ENCODE measurements at regions not wholly inside any gene's neighbourhood (a gene's known extent, or its start where the extent isn't known, plus 50 kb on each side); places are given as distances from the start of the nearest gene placed in this dataset.
A peak's percentile ranks its signal among the peaks of the same experiment; 100 is the strongest.

DNA sequence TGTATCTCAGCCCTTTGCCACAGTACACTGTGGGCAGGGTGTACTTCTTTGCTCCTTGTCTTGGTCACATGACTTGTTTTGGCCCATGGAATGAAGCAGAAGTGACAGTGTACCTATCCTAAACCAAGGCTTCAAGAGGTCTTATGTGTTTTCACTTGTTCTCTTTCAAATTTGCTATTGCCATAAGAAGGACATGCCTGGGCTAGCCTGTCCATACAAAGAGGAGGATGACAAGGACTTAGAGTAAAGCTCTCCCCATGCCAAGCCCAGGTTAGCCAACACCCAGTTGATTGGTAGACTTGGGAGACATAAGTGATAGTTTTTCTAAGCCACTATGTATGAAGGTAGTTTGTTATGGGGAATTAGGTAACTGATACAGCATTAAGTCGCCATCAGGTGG lies 141.1 kb upstream of the MID1 start:
- H3K14ac ChIP-seq (replicated peaks; ENCODE audit: low read depth, low read length) = peak overlapping the region; percentile 92
- in situ Hi-C loops (cut with MboI; ENCODE audit: low sequenced_read_pairs) (no loop called here), dilution Hi-C loops (cut with HindIII; ENCODE audit: low sequenced_read_pairs, unreplicated experiment) (no loop called here), intact Hi-C loops (cut with micrococcal nuclease) (no loop called here)
- ATAC-seq (ENCODE audit: low read depth) = no peak
- no peak overlapping the region for H3K23ac ChIP-seq (ENCODE audit: low read depth, low read length)
- H3K36me3 ChIP-seq (ENCODE audit: control insufficient read depth, insufficient read depth, low read length) = no peaks in the 10 kb centered on the region
- peak overlapping the region; percentile 62 for H3K18ac ChIP-seq (ENCODE audit: low read depth, low read length)
- H2BK15ac ChIP-seq (ENCODE audit: low read depth, low read length) = no peak overlapping the region
- H3K4ac ChIP-seq (ENCODE audit: low read depth, low read length) = peak overlapping the region; percentile 76
- no peak overlapping the region for H2AK5ac ChIP-seq (ENCODE audit: low read depth, low read length)
- no peak overlapping the region for H3K9ac ChIP-seq (ENCODE audit: low read depth, low read length)
- no peaks in the 10 kb centered on the region for H3K9me1 ChIP-seq (ENCODE audit: insufficient read depth, low read length)
- H3K4me3 ChIP-seq (ENCODE audit: insufficient read depth, low read depth, low read length) = no peak overlapping the region
- H3K9me3 ChIP-seq (ENCODE audit: control insufficient read depth, insufficient read depth, low read length) = no peaks in the 10 kb centered on the region; the same call in 1 of the 2 replicates
- ChIA-PET CTCF (no interaction called here), POLR2A (ENCODE audit: unreplicated experiment) (no interaction called here)
- H2BK5ac ChIP-seq (ENCODE audit: low read depth, low read length, poor library complexity, severe bottlenecking) = peak overlapping the region; percentile 81
- H4K91ac ChIP-seq (ENCODE audit: insufficient read depth, low read depth, low read length) = peak overlapping the region; percentile 70; the same call in 1 of the 2 replicates
- H3K27ac ChIP-seq (ENCODE audit: insufficient read depth, low read length) = no peak overlapping the region
- TF ChIP-seq RFX5 (IDR thresholded peaks at IDR 0.05; ENCODE audit: low read depth, low read length) (no peak), MAZ (IDR thresholded peaks at IDR 0.05; ENCODE audit: borderline replicate concordance, low read depth, low read length) (no peak), SMC3 (IDR thresholded peaks at IDR 0.05; ENCODE audit: low read depth, low read length) (no peak), POLR2A (IDR thresholded peaks at IDR 0.05; ENCODE audit: low read depth, low read length) (no peak), CEBPB (IDR thresholded peaks at IDR 0.05; ENCODE audit: low read depth, low read length) (no peak), NFE2L2 (IDR thresholded peaks at IDR 0.05; ENCODE audit: low read depth, low read length) (no peak)
- WGBS, 2 experiments (ENCODE audit: extremely low coverage in 2 of 2, insufficient read length in 1 of 2) = no CpG with 5 or more reads among the region's 1 CpG
- H2BK20ac ChIP-seq (ENCODE audit: low read depth, low read length) = peak overlapping the region; percentile 81
- H4K20me1 ChIP-seq (ENCODE audit: insufficient read depth, low read length) = no peaks in the 10 kb centered on the region
- no peak for DNase-seq
- no TSS peak for BruUV-seq (replicated peaks)
- 0 out of 2 replicates have a peak, but pooled peaks cover 2% of the 10 kb centered on the region for H3K4me1 ChIP-seq (ENCODE audit: control insufficient read depth, insufficient read depth, low read length)
- H4K5ac ChIP-seq (ENCODE audit: low read depth, low read length) = peak overlapping the region; percentile 27; the same call in 1 of the 2 replicates
- no peaks in the 10 kb centered on the region for H3K27me3 ChIP-seq (ENCODE audit: control insufficient read depth, insufficient read depth, low read length)
- H3K4me2 ChIP-seq (ENCODE audit: low read depth, low read length) = no peak overlapping the region
- H2AK9ac ChIP-seq (replicated peaks; ENCODE audit: low read depth, low read length, poor library complexity) = peak overlapping the region; percentile 60
- H3K56ac ChIP-seq (ENCODE audit: extremely low read depth, insufficient read depth, low read length) = no peak overlapping the region
- H4K8ac ChIP-seq (ENCODE audit: low read depth in 2 of 2, low read length in 2 of 2) = peak overlapping the region; percentile 20 to 58; a peak in 1 of 4 replicates
- no peak overlapping the region for H2AFZ ChIP-seq (replicated peaks; ENCODE audit: low read length, poor library complexity)
- peak overlapping the region; percentile 63; the same call in 1 of the 2 replicates for H2BK120ac ChIP-seq (ENCODE audit: low read depth, low read length)
- H3K79me1 ChIP-seq (ENCODE audit: low read depth in 1 of 2, low read length in 2 of 2) = no peaks in the 10 kb centered on the region
